Trophoblast cell (in vitro differentiated cells and primary cell): ENCODE measurements at regions not wholly inside any gene's neighbourhood (a gene's known extent, or its start where the extent isn't known, plus 50 kb on each side); places are given as distances from the start of the nearest gene placed in this dataset.
"Not testable (repeated sequence)": the region's sequence is repeated elsewhere in the genome, so short reads cannot be mapped to it uniquely, and the experiment has no call there.

Experiments
- DNase-seq, 2 donors: peaks; one replicate each; pipeline ENCODE4 v3.0.0-alpha.2; 2016
- H2AFZ ChIP-seq: 2 replicates; pipeline ENCODE4 v1.6.1; 2013; ENCODE audit warnings: low read length, moderate library complexity, mild to moderate bottlenecking; ENCODE audit not compliant: insufficient read depth, poor library complexity
- H2AK5ac ChIP-seq: 2 replicates; pipeline ENCODE4 v1.6.1; 2013; ENCODE audit warnings: mild to moderate bottlenecking, low read length
- H2BK120ac ChIP-seq: 2 replicates; pipeline ENCODE4 v1.6.1; 2013; ENCODE audit warnings: low read length, mild to moderate bottlenecking, moderate library complexity; ENCODE audit not compliant: insufficient read depth, poor library complexity
- H2BK12ac ChIP-seq: 2 replicates; pipeline ENCODE4 v1.6.1; 2013; ENCODE audit warnings: mild to moderate bottlenecking, low read length, moderate library complexity
- H2BK5ac ChIP-seq: 2 replicates; pipeline ENCODE4 v1.6.1; 2013; ENCODE audit warnings: low read length, low read depth, moderate library complexity, mild to moderate bottlenecking; ENCODE audit not compliant: poor library complexity
- H3K14ac ChIP-seq: 2 replicates; pipeline ENCODE4 v1.6.1; 2013; ENCODE audit warnings: mild to moderate bottlenecking, low read length
- H3K18ac ChIP-seq: 2 replicates; pipeline ENCODE4 v1.6.1; 2013; ENCODE audit warnings: mild to moderate bottlenecking, low read length
- H3K23ac ChIP-seq: 2 replicates; pipeline ENCODE4 v1.6.1; 2013; ENCODE audit warnings: low read length
- H3K27ac ChIP-seq: 2 replicates; pipeline ENCODE4 v1.5.1; 2013; ENCODE audit warnings: low read depth, mild to moderate bottlenecking, inconsistent platforms, low read length, moderate library complexity
- H3K27me3 ChIP-seq: 2 replicates; pipeline ENCODE4 v1.6.1; 2013; ENCODE audit warnings: inconsistent platforms, mild to moderate bottlenecking, low read length, moderate library complexity; ENCODE audit not compliant: insufficient read depth
- H3K36me3 ChIP-seq, 2 experiments: 1 replicate in 1 of 2; 2 replicates in 1 of 2; pipeline ENCODE4 v1.6.1; 2013; ENCODE audit warnings: low read length in 2 of 2, mild to moderate bottlenecking in 2 of 2, moderate library complexity in 1 of 2; ENCODE audit not compliant: insufficient read depth in 2 of 2, control insufficient read depth in 1 of 2
- H3K4ac ChIP-seq: 2 replicates; pipeline ENCODE4 v1.6.1; 2013; ENCODE audit warnings: low read depth, mild to moderate bottlenecking, low read length, moderate library complexity
- H3K4me1 ChIP-seq, 2 experiments: 1 replicate in 1 of 2; 2 replicates in 1 of 2; pipeline ENCODE4 v1.6.1; 2013; ENCODE audit warnings: low read length in 2 of 2, mild to moderate bottlenecking in 2 of 2, moderate library complexity in 1 of 2; ENCODE audit not compliant: insufficient read depth in 2 of 2, control insufficient read depth in 1 of 2
- H3K4me2 ChIP-seq: 2 replicates; pipeline ENCODE4 v1.6.1; 2013; ENCODE audit warnings: inconsistent platforms, mild to moderate bottlenecking, low read length, moderate library complexity
- H3K4me3 ChIP-seq: 2 replicates; pipeline ENCODE4 v1.5.1; 2013; ENCODE audit warnings: mild to moderate bottlenecking, low read depth, low read length, inconsistent platforms
- H3K79me1 ChIP-seq: one replicate; pipeline ENCODE4 v1.6.1; 2013; ENCODE audit warnings: low read length
- H3K79me2 ChIP-seq: 2 replicates; pipeline ENCODE4 v1.6.1; 2013; ENCODE audit warnings: low read length, mild to moderate bottlenecking; ENCODE audit not compliant: control insufficient read depth, insufficient read depth, poor library complexity
- H3K9ac ChIP-seq: 2 replicates; pipeline ENCODE4 v1.6.1; 2013; ENCODE audit warnings: mild to moderate bottlenecking, low read length
- H3K9me3 ChIP-seq: 2 replicates; pipeline ENCODE4 v1.6.1; 2013; ENCODE audit warnings: low read depth, mild to moderate bottlenecking, control low read depth, inconsistent platforms, low read length; ENCODE audit not compliant: insufficient read depth
- H4K12ac ChIP-seq: 2 replicates; pipeline ENCODE4 v1.6.1; 2013; ENCODE audit warnings: low read depth, mild to moderate bottlenecking, low read length, moderate library complexity
- H4K8ac ChIP-seq: 2 replicates; pipeline ENCODE4 v1.6.1; 2013; ENCODE audit warnings: low read depth, mild to moderate bottlenecking, low read length, moderate library complexity
- H4K91ac ChIP-seq: one replicate; pipeline ENCODE4 v1.6.1; 2013; ENCODE audit warnings: low read depth, mild to moderate bottlenecking, low read length, moderate library complexity
- WGBS: extraction: QIAGEN DNeasy Blood & Tissue Kit; methylation state at CpG from one replicate; pipeline ENCODE4 v1.1.7; 2013; ENCODE audit warnings: missing lambda C conversion rate; ENCODE audit not compliant: insufficient read length, insufficient coverage; ENCODE audit errors: extremely low coverage; 5-methylcytosine and 5-hydroxymethylcytosine counted together

DNA sequence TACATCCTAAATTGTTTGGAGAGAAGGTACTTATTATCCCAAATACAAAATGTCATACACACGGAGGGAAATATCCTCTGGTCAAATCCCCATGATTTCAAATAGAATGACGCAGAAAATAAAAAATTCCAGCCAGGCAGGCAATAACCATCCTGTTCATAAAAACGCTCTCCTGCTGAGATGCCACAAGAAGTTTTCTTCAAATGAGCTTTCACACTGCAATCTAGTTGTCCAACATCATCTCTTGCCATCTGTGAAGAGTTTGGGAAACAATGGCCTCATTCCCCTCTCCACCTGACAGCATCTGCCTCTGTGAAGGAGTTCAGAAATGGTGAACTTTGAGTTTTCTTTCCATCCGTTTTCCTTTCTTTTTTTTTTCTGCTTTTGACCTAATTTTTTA lies 83.3 kb upstream of the SLC30A5 start:
- Histone ChIP-seq H2BK12ac (no peak overlapping the region), H2AFZ (no peak overlapping the region), H2BK5ac (no peak overlapping the region), H3K27ac (no peak overlapping the region), H3K9me3 (no peaks in the 10 kb centered on the region), H3K4me3 (no peak overlapping the region), H4K91ac (no peak overlapping the region), H4K8ac (no peak overlapping the region), H2BK120ac (no peak overlapping the region), H3K14ac (no peak overlapping the region), H3K23ac (no peak overlapping the region), H3K79me2 (no peaks in the 10 kb centered on the region), H4K12ac (no peak overlapping the region), H3K9ac (no peak overlapping the region), H3K36me3 (no peaks in the 10 kb centered on the region), H3K79me1 (no peaks in the 10 kb centered on the region), H3K27me3 (no peaks in the 10 kb centered on the region), H3K4ac (no peak overlapping the region), H3K4me2 (no peak overlapping the region), H2AK5ac (no peak overlapping the region), H3K18ac (no peak overlapping the region), H3K4me1 (no peaks in the 10 kb centered on the region)
- no CpG with 5 or more reads among the region's 4 CpGs for WGBS
- DNase-seq, result no peak

DNA sequence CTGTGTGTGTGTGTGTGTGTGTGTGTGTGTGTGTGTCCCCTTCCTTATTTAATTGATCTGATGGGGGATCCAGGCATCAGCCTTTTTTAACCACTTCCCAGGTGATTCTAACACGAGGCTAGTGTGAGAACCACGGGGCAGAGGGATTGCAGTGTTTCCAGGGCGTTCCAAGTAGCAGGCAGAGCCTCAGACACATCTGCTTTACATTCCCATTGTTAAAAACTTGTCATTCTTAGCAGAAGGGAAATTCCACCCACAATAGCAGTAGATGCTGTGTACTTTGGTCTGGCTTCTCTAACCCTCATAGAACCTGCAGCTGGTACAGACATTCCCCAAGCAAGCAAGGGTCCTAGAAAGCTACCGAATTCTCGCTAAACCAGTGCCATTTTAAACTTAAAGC lies 81.9 kb upstream of the SLC30A5 start:
- no peaks in the 10 kb centered on the region for H3K79me2 ChIP-seq
- no peak overlapping the region for H3K4me2 ChIP-seq
- H3K14ac ChIP-seq, result no peak overlapping the region
- H3K4ac ChIP-seq, result no peak overlapping the region
- no peak overlapping the region for H4K8ac ChIP-seq
- H3K4me1 ChIP-seq, result no peaks in the 10 kb centered on the region
- H2BK5ac ChIP-seq, result no peak overlapping the region
- H4K12ac ChIP-seq, result no peak overlapping the region
- H3K9ac ChIP-seq, result no peak overlapping the region
- no peaks in the 10 kb centered on the region for H3K79me1 ChIP-seq
- H3K9me3 ChIP-seq, result no peaks in the 10 kb centered on the region
- WGBS, result no CpG with 5 or more reads among the region's 5 CpGs
- no peak overlapping the region for H2BK12ac ChIP-seq
- H2AFZ ChIP-seq, result no peak overlapping the region
- no peak overlapping the region for H3K23ac ChIP-seq
- H3K27me3 ChIP-seq, result no peaks in the 10 kb centered on the region
- no peak overlapping the region for H3K18ac ChIP-seq
- no peak overlapping the region for H3K27ac ChIP-seq
- H2BK120ac ChIP-seq, result no peak overlapping the region
- DNase-seq, result no peak
- no peak overlapping the region for H4K91ac ChIP-seq
- no peaks in the 10 kb centered on the region for H3K36me3 ChIP-seq
- H3K4me3 ChIP-seq, result no peak overlapping the region
- no peak overlapping the region for H2AK5ac ChIP-seq

DNA sequence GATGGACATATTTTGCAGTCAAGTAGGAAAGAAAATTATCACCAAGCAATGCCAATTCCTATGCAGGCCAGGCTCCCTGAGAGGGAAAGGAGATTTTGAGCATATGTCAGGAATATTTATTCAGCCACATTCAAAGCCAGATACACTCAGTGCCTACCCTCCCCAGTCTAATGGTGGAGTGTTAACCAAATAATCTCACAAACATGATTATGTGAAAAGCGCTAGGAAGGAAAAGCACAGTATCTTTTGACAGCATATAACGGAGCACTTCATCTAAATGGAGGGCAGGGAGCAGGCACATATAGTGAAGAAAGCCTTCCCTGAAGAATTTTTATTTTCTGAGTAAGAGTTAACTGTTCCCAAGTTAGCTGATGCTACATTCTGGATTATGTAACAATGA lies 80.3 kb upstream of the SLC30A5 start:
- Histone ChIP-seq H3K79me2 (no peaks in the 10 kb centered on the region), H3K4me3 (no peak overlapping the region), H2BK12ac (no peak overlapping the region), H2AFZ (no peak overlapping the region), H3K9ac (no peak overlapping the region), H3K23ac (no peak overlapping the region), H2AK5ac (no peak overlapping the region), H3K14ac (no peak overlapping the region), H3K18ac (no peak overlapping the region), H3K4me1 (no peaks in the 10 kb centered on the region), H3K27me3 (no peaks in the 10 kb centered on the region), H3K79me1 (no peaks in the 10 kb centered on the region), H4K12ac (no peak overlapping the region), H4K8ac (no peak overlapping the region), H3K4me2 (no peak overlapping the region), H2BK5ac (no peak overlapping the region), H4K91ac (no peak overlapping the region), H3K36me3 (no peaks in the 10 kb centered on the region), H3K9me3 (no peaks in the 10 kb centered on the region), H3K4ac (no peak overlapping the region), H3K27ac (no peak overlapping the region), H2BK120ac (no peak overlapping the region)
- WGBS, result no CpG with 5 or more reads among the region's 2 CpGs
- DNase-seq, result no peak

DNA sequence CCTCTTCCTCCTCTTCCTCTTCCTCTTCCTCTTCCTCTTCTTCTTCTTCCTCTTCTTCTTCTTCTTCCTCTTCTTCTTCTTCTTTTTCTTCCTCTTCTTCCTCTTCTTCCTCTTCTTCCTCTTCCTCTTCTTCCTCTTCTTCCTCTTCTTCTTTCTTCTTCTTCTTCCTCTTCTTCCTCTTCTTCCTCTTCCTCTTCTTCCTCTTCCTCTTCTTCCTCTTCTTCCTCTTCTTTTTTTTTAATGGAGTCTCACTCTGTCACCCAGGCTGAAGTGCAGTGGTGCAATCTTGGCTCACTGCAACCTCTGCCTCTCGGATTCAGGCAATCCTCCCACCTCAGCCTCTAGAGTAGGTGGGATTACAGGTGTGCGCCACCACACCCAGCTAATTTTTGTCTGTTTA lies 79.8 kb upstream of the SLC30A5 start:
- H2AK5ac ChIP-seq, H2AFZ ChIP-seq, H3K14ac ChIP-seq, DNase-seq, H3K4me2 ChIP-seq, H4K91ac ChIP-seq, H3K4me1 ChIP-seq, H3K27me3 ChIP-seq, H3K79me2 ChIP-seq, H2BK12ac ChIP-seq, H3K4ac ChIP-seq, H2BK5ac ChIP-seq, H3K79me1 ChIP-seq, H3K9me3 ChIP-seq, H3K27ac ChIP-seq, H3K36me3 ChIP-seq, H2BK120ac ChIP-seq, H4K8ac ChIP-seq, H3K4me3 ChIP-seq, H3K9ac ChIP-seq, H4K12ac ChIP-seq, H3K18ac ChIP-seq, H3K23ac ChIP-seq: not testable (repeated sequence)
- WGBS, result no CpG with 5 or more reads among the region's 2 CpGs
